NCI-H2196 treated with DMSO at 0.1 percent for 48 hours (cell line): ENCODE measurements at regions not wholly inside any gene's neighbourhood (a gene's known extent, or its start where the extent isn't known, plus 50 kb on each side); places are given as distances from the start of the nearest gene placed in this dataset.
"Not testable (repeated sequence)": the region's sequence is repeated elsewhere in the genome, so short reads cannot be mapped to it uniquely, and the experiment has no call there.

ENCODE experiments used
- DNase-seq: peaks from one replicate; lab custom pipeline; 2025; ENCODE audit not compliant: unreplicated experiment; lab: John Stamatoyannopoulos, UW

DNA sequence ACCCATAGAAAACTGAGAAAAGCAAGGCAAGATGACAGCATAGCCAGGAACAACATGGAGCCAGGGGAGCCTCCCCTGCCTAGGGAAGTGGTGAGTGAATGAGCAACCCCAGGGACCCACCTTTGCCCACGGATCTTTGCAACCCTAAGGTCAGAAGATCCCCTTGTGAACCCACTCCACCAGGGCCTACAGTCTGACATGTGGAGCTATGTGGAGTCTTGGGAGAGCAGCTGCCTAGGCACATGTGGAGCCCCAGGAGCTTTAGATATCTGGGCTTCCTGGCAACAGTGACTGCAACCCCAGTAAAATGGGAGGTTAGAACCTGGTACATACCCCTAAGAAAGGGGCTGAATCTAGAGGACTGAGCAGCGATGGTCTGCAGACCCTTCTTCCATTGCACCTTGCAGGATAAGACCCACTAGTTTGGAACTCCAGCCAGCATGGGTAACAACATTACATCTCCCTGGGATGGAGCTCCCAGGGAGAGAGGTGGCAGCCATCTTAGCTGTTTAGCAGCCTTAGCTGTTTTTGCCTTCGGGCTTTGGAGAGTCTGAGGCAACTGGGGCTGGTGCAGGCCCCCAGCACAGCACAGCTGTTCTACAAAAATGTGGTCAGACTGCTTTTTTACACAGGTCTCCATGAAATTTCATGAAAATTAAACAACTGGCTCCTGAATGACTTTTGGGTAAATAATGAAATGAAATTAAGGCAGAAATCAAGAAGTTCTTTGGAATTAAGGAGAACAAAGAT lies 104.7 kb upstream of the TRIM2 start:
- DNase-seq = no peak

DNA sequence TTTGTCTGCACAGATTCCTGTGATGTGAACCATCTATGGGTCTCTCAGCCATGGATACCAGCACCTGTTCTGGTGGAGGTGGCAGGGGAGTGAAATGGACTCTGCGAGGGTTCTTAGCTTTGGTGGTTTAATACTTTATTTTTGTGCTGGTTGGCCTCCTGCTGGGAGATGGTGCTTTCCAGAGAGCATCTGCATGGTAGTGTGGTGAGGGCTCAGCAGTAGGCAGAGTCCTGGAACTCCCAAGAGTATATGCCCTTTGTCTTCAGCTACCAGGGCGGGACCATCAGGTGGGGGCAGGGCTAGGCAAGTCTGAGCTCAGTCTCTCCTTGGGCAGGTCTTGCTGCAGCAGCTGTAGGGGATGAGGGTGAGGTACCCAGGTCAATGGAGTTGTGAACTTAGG lies 97.5 kb upstream of the TRIM2 start:
- DNase-seq = not testable (repeated sequence)

DNA sequence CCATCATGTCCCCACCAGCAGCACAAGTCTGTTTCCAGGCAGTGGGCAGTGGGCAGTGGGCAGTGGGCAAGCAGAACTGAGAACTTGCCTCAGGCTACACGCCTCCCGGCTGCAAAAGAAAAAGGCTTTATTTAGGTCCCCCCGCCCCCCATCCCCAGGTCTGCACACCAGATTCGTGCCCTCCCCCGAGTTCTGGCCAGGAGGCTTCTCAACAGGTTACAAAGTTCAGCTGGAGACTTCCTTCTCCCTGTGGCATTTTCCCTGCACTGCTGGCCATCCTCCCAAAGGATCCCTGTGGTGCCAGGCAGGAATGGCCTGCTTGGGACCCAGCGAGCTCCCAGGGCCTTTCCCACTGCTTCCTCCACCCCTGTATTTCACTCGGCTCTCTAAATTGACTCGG lies 97.0 kb upstream of the TRIM2 start:
- no peak for DNase-seq

- no peak for DNase-seq
These were observed 94.9 kb upstream of the TRIM2 start for GRCh38 chr4:153109296-153109849.

DNA sequence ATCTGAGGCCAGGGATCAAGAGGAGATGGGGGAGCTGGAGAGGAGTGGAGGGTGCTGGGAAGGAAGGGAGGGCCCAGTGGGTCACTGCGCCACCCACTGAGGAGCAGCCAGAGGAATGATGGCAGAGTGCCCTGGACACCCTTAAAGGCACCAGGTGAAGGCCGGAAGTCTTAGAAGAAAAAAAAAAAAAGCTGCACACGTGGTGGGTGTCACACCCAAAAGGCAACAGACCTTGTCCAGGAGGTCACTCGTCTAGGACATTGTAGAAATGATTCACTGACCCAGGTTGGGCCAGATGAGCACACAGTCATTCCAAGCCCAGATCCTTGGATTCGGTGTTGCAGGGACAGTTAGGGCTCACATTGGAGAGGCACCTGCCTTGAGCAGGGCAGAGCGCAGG lies 93.5 kb upstream of the TRIM2 start:
- no peak for DNase-seq

GRCh38 chr4:153111426-153112040 lies 92.7 kb upstream of the TRIM2 start:
- no peak for DNase-seq

DNA sequence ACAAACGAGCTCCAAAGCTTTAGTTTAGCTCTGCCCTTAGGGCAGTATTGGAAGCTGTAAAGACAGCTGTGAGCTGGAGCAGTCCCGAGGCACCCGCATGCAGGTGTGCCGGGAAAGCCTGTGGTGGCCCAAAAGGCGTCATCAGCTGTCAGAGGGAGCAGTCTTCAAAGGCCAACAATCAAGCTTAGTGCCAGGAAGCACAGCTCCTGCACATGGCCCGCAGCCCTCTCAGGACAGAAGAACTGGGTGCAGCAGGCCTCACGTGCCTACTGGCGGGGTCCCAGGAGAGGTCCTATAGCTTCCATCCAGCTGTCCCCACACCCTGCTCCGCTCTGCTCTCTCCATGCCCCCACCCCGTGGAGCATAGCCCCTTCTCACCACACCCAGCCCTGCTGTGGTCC lies 92.2 kb upstream of the TRIM2 start:
- DNase-seq = no peak

DNA sequence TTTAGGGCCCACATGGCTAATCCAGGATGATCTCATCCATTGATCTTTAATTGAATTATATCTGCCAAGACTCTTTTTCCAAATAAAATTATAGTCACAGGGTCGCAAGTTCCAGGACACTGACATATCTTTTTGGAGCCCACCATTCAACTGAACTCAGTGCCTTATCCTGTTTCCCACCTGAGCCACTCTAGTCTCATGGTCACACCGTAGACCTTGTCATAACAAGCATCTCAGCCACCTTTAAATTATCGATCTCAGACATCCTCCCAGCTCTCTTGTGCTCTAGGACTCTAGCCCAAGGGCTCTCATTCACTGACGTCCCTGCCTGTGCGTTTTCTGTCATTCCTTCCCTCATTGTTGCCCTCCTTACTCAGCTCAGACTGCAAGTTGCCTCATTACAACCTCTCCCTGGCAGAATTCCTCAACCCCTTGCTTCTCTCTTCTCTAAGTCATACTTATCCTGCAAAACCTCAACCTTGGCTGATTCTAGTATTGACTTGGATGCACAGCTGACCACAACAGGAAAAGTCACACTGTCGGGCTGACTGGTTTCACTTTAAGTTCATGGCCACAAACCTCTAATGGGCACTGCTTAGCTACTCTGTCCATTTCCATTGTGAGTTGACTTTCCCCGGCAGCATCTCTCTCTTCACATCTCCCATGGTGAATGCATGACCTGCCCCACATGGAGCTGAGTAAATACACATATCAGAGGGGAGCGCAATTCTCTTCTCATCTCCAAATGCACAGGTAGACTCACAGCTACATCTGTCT lies 91.0 kb upstream of the TRIM2 start:
- no peak for DNase-seq

- DNase-seq = no peak
These were observed 90.5 kb upstream of the TRIM2 start for GRCh38 chr4:153113838-153114105.

GRCh38 chr4:153114771-153115321 lies 89.4 kb upstream of the TRIM2 start:
- no peak for DNase-seq

GRCh38 chr4:153115322-153116290 lies 88.6 kb upstream of the TRIM2 start:
- DNase-seq = no peak

DNA sequence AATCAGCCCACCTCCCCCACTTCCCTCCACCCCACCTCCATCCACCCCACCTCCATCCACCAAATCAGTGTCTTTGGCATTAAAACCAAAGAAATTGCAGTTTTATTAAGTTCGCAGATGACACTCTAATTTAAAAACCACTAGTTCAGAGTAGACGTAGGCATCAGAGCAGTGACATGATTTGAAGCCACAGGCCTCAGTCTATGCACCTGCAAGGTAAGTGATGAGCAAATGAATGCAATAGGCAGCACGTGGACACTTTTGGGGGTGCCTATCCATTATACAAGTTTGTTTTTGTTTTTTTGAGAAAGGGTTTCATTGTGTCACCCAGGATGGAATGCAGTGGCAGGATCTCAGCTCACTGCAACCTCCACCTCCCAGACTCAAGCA lies 88.0 kb upstream of the TRIM2 start:
- DNase-seq = no peak

DNA sequence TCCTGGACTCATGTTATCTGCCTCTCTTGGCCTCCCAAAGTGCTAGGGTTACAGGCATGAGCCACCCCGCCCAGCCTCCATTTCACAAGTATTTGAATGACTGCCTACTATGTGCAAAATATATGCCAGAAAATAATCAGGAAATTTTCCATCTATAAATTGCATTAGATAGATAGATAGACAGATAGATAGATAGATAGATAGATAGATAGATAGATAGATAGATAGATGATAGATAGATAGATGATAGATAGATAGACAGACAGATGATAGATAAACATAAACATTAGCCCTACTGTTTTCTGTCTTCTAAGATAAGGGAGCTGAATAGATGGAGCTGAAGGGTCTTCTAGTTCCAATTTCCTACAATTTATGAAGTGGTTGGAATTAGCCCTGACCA lies 87.4 kb upstream of the TRIM2 start:
- DNase-seq = no peak

- no peak for DNase-seq
These were observed 86.7 kb upstream of the TRIM2 start for GRCh38 chr4:153117554-153117953.

DNA sequence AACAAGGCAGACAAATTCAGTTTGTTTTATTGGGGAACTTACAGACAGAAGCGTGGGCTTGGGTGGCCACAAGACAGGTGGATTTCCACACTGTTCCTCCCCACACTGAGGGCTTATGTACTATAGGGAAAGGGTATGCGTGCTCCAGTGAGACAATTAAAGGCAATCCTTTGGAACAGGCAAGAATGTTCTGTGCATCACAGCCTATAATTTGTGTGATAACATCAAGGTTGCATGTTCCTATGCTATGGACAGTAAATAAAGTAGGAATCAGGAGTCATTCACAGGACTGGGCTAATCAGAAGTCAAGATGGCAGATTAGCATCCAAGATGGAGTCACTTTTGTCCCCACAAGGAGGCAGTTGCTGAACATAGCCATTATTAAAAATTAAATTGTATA lies 84.6 kb upstream of the TRIM2 start:
- no peak for DNase-seq

DNA sequence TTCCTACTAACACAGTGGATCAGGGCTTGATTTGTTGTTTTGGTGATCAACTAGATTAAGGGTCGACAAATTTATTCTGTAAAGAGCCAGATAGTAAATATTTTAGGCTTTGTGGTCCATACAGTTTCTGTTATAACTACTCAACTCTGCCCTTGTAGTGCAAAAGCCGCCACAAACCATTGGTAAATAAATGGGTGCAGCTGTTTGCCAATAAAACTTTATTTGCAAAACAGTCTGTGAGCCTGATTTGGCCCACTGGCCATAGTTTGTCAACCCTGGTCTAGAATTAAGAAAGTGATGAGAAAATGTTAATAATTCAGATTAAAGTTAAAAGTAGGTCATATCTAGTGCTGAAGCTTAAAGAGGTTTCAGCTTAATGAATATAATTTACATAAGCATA lies 84.0 kb upstream of the TRIM2 start:
- no peak for DNase-seq

- DNase-seq = no peak
These were observed 81.4 kb upstream of the TRIM2 start for GRCh38 chr4:153122855-153123254.

GRCh38 chr4:153126137-153126536 lies 78.1 kb upstream of the TRIM2 start:
- no peak for DNase-seq

DNA sequence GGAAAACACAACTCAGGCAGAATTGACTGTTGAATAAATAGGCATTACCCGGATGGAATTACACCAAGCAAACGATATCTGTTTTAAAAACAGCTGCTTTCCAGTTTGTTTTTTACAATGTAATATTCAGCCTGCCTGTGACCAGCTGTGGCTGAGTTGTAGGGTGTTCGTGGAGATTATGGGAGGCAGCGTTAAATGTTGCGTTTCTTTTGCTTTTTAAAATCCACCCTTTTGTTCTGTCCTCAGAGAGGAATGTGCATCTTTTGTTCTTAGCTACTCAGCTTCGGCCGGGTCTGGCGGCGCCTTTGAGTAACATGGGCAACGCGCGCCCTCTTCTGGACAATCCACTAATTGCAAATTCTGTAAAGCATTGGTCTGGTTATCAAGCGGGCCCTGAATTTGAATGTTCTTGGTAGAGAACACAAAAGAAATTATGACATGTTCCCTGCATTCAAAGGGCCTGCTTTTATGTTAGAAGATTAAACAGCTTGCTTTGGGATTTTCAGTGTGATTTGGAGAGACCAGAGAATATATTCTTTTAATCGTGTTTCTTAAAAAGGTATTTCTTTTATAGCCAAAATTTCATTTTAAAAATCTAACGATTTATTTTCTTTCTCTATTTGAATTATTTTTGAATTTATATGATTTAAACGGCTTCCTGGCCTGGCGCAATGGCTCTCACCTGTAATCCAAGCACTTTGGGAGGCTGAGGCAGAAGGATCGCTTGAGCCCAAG lies 76.3 kb upstream of the TRIM2 start:
- peak; percentile 28 for DNase-seq

- no peak for DNase-seq
These were observed 72.6 kb upstream of the TRIM2 start for GRCh38 chr4:153131596-153131995.
